ENCODE measurements at regions not wholly inside any gene's neighbourhood (a gene's known extent, or its start where the extent isn't known, plus 50 kb on each side); places are given as distances from the start of the nearest gene placed in this dataset.
A peak's percentile ranks its signal among the peaks of the same experiment; 100 is the strongest.

DNA sequence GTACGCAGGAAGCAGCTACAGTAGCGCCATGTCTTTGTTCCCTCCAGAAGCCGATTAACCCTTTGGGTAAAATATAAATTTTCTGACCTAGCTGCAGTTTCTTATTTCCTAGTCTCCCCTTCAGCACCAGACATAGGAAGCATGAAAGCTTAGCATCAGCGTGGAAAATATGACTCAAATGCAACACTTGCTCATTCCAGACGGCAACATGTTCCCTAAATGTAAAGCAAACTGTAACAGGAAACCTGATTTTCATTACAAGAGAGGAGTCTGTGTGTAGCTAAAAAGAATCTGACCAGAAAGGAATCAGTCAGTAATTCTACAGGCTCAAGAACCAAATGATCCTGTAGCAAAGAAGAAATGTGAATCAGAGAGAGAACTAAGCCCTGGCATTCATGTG lies 219.2 kb downstream of the C7orf25 start:
- intact Hi-C loops (cut with micrococcal nuclease) = no loop called here
- DNase-seq = no peak
- no peak for ATAC-seq

- DNase-seq = no peak
- ATAC-seq = peak; percentile 54
- intact Hi-C loops (cut with micrococcal nuclease) = no loop called here
These were observed 220.9 kb downstream of the C7orf25 start for GRCh38 chr7:42690794-42691639.

GRCh38 chr7:42689626-42690025 lies 222.2 kb downstream of the C7orf25 start:
- DNase-seq (no peak), ATAC-seq (no peak)
- intact Hi-C loops (cut with micrococcal nuclease) = no loop called here

DNA sequence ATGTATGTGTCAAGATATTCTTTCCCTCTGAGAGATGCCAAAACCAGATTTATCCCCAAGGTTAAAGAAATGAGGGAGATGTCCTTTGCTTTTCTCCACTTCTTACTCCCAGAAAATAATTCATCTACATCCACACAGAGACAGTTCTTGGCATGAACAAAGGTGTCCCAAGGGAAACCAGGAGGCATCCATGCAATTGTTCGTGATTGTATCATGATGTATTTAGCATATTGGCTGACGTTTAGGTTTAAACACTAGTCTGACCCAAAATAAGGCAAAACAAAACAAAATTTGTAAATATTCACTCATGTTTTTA lies 223.9 kb downstream of the C7orf25 start:
- intact Hi-C loops (cut with micrococcal nuclease) = no loop called here
- no peak for ATAC-seq
- DNase-seq = no peak

DNA sequence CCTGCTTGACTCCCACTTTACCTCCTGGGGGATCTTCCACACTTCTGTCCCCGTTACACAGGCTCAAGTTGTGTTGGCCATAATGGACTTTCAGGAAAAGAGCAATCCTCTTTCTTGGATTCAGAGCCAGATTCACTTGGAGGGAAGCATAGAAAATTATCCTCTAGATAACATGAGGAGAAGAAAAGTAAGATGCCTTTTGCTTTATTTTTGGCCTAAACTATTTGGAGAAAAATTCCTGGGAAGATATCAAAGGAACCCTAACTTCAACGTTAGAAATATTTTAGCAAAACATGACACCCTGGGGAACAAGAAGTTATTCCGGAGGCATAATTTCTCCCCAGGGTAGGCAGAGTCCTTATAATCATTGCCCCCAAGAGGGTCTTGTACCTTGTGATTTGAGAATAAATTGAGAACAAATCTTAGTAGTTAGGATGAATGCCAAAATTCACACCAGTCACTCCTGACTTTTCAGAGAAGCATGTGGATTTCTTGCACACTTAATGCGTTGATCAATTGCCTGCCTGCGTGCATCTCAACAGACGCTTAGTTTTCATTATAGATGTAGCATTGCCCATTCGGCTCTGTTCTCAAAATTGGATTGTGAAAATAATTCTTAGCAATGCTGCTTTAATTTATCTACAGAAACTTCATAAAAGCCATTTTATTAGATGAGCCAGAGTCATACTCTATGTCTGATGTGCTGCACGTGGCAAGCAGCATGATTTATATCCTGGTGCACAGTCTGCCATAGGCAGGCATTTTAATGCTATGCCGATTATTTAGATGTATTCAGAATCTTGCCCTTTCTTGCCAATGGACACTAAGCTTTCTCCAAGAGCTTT lies 224.4 kb downstream of the C7orf25 start:
- DNase-seq (no peak), ATAC-seq (no peak)
- intact Hi-C loops (cut with micrococcal nuclease) = no loop called here

DNA sequence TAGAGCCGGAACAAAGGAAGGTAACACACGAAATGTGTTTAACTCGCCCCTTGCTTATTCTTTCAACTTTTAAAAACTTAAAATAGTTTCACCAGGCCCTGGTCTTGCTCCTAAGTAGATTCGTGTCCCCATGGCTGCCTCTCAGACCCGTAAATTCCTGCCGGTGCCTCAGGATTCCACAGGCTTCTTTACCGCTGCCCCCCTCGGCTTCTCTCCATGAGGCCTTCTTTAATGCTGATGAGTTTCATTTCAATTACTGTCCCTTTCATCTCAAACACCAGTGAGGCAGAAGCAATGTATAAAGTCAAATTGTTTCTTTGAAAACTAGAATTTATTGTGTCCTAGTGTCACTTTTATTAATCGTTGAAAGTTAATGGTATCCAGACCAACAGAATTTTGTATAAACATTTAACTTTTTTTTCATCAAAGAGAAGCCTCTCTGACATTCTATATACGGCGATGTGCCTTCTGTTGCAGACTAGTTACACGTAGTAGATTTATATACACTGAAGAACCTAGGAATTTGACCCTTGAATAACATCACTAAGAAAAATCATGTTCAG lies 225.2 kb downstream of the C7orf25 start:
- intact Hi-C loops (cut with micrococcal nuclease) = no loop called here
- DNase-seq (no peak), ATAC-seq (no peak)

- ATAC-seq = no peak
- no peak for DNase-seq
- intact Hi-C loops (cut with micrococcal nuclease) = no loop called here
These were observed 226.0 kb downstream of the C7orf25 start for GRCh38 chr7:42685911-42686310.

- DNase-seq = no peak
- intact Hi-C loops (cut with micrococcal nuclease) = no loop called here
- ATAC-seq = peak; percentile 85
These were observed 233.8 kb downstream of the C7orf25 start for GRCh38 chr7:42677751-42678699.

DNA sequence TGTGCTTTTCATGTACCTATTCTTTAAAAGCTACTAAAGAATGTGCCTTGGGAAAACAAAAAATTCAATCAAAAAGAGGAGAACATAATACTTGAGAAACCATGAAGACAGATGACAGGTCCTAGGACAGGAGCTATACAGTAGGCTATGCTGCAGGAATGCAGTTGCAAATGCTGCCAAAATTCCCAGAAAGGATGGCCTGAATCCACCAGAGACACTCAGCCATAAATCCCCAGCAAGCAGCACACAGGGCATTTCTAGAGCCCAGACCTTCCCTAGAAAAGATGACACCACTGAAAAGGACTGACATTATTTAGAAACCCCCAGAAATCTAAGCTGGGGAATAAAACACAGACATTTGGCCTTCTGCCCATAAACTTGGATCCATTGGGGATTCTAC lies 237.3 kb downstream of the C7orf25 start:
- ATAC-seq = no peak
- DNase-seq = no peak
- intact Hi-C loops (cut with micrococcal nuclease) = no loop called here

DNA sequence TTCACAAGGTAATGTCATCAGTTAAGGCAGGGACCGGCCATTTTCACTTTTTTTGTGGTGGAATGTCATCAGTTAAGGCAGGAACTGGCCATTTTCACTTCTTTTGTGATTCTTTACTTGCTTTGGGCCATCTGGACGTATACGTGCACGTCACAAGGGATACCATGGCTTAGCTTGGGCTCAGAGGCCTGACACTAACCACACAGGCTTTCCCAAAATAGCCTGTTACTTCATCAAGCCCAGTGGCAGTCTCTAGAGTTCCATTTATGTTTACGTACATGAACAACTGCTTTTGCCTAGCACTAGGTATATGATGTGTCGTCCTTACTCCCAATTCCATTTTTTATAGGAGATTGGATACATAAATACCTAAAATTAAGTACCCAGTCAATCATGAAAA lies 237.9 kb downstream of the C7orf25 start:
- DNase-seq = no peak
- peak; percentile 72 for ATAC-seq
- intact Hi-C loops (cut with micrococcal nuclease) = no loop called here

- DNase-seq = no peak
- intact Hi-C loops (cut with micrococcal nuclease) = no loop called here
- ATAC-seq = no peak
These were observed 239.4 kb downstream of the C7orf25 start for GRCh38 chr7:42672339-42672999.

DNA sequence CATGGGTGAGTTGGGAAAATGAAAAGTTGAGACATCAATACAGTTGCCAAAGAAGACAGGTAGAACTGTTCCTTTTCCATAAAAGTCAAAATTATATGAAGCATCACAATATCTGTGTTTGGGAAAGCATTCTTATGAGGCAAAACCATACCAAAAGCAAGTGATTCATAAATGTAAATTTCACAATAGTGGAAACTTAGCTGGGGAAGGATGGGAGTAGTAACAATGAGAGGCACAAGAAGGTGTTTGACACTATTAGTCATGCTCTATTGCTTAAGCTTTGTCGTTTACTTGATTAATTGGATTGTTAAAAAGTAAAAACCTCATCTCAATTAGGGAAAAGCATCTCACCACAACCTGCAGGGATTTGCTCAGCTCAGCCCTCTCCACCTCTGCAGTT lies 240.2 kb downstream of the C7orf25 start:
- DNase-seq (no peak), ATAC-seq (no peak)
- intact Hi-C loops (cut with micrococcal nuclease) = no loop called here

DNA sequence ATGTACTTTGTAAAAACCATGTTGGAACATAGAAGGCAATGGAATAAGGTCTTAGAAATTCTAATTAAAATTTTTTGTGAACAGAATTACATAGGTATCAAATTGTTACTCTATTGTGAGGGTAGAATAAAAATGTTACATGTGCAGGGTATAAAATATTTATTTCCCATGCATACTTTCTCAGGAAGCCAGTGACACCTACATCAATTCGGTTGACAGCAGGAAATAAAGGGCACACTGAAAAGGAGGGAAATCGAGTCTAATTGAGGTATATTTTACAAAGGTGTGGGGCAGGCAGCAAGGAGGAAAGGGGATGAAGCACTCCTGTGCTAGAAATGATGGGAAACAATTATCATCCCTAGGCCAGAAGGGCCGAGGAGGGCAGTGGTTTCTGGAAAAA lies 244.9 kb downstream of the C7orf25 start:
- ATAC-seq (no peak), DNase-seq (no peak)
- intact Hi-C loops (cut with micrococcal nuclease) = no loop called here

DNA sequence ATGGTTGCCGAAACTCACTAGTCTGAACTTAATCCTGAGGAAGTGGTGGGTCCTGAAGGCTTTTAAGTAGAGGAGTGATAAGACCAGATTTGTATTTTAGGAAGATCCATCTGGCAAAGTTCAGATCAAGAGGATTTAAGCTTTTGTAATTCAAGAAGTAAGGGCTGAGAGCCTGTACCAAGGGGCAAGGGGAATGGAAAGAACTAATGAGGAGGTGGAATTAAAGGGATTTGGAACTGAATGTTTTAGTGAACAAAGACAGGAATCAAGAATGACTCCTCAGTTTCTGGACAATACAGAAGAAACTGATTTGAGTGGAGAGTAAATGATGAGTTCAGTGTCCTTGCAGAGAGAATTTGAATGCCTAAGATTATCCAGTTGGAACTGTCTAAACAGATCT lies 249.0 kb downstream of the C7orf25 start:
- ATAC-seq = no peak
- intact Hi-C loops (cut with micrococcal nuclease) = no loop called here
- DNase-seq = no peak

DNA sequence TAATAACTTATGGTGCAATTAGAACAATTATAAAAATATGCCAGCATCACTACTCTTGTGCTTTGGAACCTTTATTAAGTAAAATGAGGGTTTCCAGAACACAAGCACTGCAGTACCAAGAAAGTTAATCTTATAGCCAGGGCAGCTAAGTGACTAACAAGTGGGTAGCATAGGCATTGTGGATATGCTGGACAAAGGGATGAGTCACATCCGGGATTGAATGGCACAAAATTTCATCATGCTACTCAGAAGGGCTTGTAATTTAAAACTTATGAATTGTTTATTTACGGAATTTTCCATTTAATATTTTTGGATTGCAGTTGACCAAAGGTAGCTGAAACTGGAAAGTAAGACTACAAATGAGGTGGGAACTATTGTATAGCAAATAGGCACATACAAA lies 250.6 kb downstream of the C7orf25 start:
- DNase-seq (no peak), ATAC-seq (no peak)
- intact Hi-C loops (cut with micrococcal nuclease) = no loop called here

- intact Hi-C loops (cut with micrococcal nuclease) = no loop called here
- DNase-seq (peak; percentile 23), ATAC-seq (no peak)
These were observed 261.2 kb downstream of the C7orf25 start for GRCh38 chr7:42650701-42651100.

- intact Hi-C loops (cut with micrococcal nuclease) = no loop called here
These were observed 261.7 kb downstream of the C7orf25 start for GRCh38 chr7:42650171-42650570.

GRCh38 chr7:42645906-42646305 lies 266.0 kb downstream of the C7orf25 start:
- intact Hi-C loops (cut with micrococcal nuclease) = no loop called here
- ATAC-seq (peak; percentile 38), DNase-seq (no peak)

More at GRCh38 chr7:42650171-42650570, 261.7 kb downstream of the C7orf25 start:
- peak; percentile 32 for DNase-seq
- ATAC-seq = peak; percentile 42

DNA sequence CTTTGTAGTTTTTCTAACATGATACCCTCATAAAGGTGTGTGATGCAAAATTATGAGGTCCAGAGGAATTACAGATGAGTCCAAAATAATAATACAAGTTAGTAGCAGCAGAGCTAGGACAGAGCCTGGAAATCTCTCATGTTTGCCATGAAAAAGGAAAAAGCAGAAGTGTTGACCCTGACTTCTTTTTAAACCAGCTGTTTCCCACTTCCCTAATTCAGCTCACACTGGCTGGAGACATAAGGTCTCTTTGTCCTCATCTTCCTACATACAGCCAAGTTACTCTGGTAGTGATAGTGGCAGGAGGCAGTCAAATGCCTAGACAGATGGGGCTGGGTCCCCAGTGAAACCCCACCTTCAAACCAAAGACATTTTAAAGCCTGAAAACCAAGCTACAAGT lies 269.2 kb downstream of the C7orf25 start:
- no peak for DNase-seq
- no peak for ATAC-seq
- intact Hi-C loops (cut with micrococcal nuclease) = no loop called here

All from left ventricle myocardium superior (tissue), 1 donor.